ENCODE measurements at regions not wholly inside any gene's neighbourhood (a gene's known extent, or its start where the extent isn't known, plus 50 kb on each side); places are given as distances from the start of the nearest gene placed in this dataset.

GRCh38 chr15:96219681-96220080 is 110.8 kb upstream of the NR2F2 start:
- ChIA-PET POLR2A (ENCODE audit: low non-redundant PET) (no interaction called here), CTCF (no interaction called here)
- H3K4me1 ChIP-seq (ENCODE audit: insufficient read depth, low read length, poor library complexity, severe bottlenecking), result peaks cover 17% of the 10 kb centered on the region
- BruUV-seq (replicated peaks), result no TSS peak
- peaks cover 5% of the 10 kb centered on the region for H3K27me3 ChIP-seq (replicated peaks; ENCODE audit: insufficient read depth, low read depth, low read length, poor library complexity)
- TF ChIP-seq EZH2 (IDR thresholded peaks at IDR 0.05; ENCODE audit: borderline replicate concordance, low read depth, low read length, poor library complexity, severe bottlenecking), result no peak
- TF ChIP-seq, protein P1, sequence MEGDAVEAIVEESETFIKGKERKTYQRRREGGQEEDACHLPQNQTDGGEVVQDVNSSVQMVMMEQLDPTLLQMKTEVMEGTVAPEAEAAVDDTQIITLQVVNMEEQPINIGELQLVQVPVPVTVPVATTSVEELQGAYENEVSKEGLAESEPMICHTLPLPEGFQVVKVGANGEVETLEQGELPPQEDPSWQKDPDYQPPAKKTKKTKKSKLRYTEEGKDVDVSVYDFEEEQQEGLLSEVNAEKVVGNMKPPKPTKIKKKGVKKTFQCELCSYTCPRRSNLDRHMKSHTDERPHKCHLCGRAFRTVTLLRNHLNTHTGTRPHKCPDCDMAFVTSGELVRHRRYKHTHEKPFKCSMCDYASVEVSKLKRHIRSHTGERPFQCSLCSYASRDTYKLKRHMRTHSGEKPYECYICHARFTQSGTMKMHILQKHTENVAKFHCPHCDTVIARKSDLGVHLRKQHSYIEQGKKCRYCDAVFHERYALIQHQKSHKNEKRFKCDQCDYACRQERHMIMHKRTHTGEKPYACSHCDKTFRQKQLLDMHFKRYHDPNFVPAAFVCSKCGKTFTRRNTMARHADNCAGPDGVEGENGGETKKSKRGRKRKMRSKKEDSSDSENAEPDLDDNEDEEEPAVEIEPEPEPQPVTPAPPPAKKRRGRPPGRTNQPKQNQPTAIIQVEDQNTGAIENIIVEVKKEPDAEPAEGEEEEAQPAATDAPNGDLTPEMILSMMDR (conservative IDR thresholded peaks at IDR 0.05; ENCODE audit: low read depth, low read length), result no peak
- H3K36me3 ChIP-seq (ENCODE audit: insufficient read depth, low read length, poor library complexity, severe bottlenecking), result no peaks in the 10 kb centered on the region
- H3K9me3 ChIP-seq (ENCODE audit: low read depth, low read length, poor library complexity, severe bottlenecking), result no peaks in the 10 kb centered on the region
- no peak overlapping the region for H3K4me3 ChIP-seq (ENCODE audit: low read depth, low read length, poor library complexity, severe bottlenecking)
- intact Hi-C loops (cut with micrococcal nuclease; ENCODE audit: unreplicated experiment), result no loop called here
- no peak overlapping the region for H3K27ac ChIP-seq (ENCODE audit: low read depth, low read length, poor library complexity, severe bottlenecking)
- DNase-seq (ENCODE audit: low spot score), result peak; percentile 82

DNA sequence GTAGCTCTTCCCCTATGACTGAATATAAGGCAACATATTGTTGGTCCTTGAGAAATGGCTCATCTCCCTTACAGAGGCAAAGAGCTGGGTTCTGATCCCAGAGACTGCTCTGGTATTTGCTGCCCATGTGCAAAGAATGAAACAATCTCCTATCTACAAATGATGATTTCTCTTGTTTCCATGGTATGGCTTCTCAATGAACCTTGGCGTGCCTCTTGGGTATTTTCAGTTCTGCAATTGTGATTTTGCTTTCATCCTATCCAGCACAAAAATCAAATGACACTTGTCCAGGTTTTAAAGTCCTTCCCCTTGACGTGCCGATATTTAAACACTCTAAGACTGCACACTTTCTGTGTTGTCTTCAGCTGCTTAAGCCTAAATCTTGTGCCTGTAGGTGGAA is 109.8 kb upstream of the NR2F2 start:
- TF ChIP-seq EZH2 (IDR thresholded peaks at IDR 0.05; ENCODE audit: borderline replicate concordance, low read depth, low read length, poor library complexity, severe bottlenecking), result no peak
- TF ChIP-seq, protein P1 (conservative IDR thresholded peaks at IDR 0.05; ENCODE audit: low read depth, low read length), result no peak
- Histone ChIP-seq H3K4me3 (ENCODE audit: low read depth, low read length, poor library complexity, severe bottlenecking) (no peak overlapping the region), H3K27ac (ENCODE audit: low read depth, low read length, poor library complexity, severe bottlenecking) (no peak overlapping the region), H3K9me3 (ENCODE audit: low read depth, low read length, poor library complexity, severe bottlenecking) (no peaks in the 10 kb centered on the region), H3K4me1 (ENCODE audit: insufficient read depth, low read length, poor library complexity, severe bottlenecking) (peaks cover 17% of the 10 kb centered on the region), H3K27me3 (replicated peaks; ENCODE audit: insufficient read depth, low read depth, low read length, poor library complexity) (peaks cover 11% of the 10 kb centered on the region), H3K36me3 (ENCODE audit: insufficient read depth, low read length, poor library complexity, severe bottlenecking) (no peaks in the 10 kb centered on the region)
- DNase-seq (ENCODE audit: low spot score), result no peak
- BruUV-seq (replicated peaks), result no TSS peak
- CTCF ChIA-PET, result no interaction called here
- POLR2A ChIA-PET (ENCODE audit: low non-redundant PET), result no interaction called here
- intact Hi-C loops (cut with micrococcal nuclease; ENCODE audit: unreplicated experiment), result no loop called here

- POLR2A ChIA-PET (ENCODE audit: low non-redundant PET), result no interaction called here
- H3K36me3 ChIP-seq (ENCODE audit: insufficient read depth, low read length, poor library complexity, severe bottlenecking), result no peaks in the 10 kb centered on the region
- no peak overlapping the region for H3K27ac ChIP-seq (ENCODE audit: low read depth, low read length, poor library complexity, severe bottlenecking)
- CTCF ChIA-PET, result no interaction called here
- H3K9me3 ChIP-seq (ENCODE audit: low read depth, low read length, poor library complexity, severe bottlenecking), result no peaks in the 10 kb centered on the region
- H3K4me3 ChIP-seq (ENCODE audit: low read depth, low read length, poor library complexity, severe bottlenecking), result no peak overlapping the region
- BruUV-seq (replicated peaks), result no TSS peak
- DNase-seq (ENCODE audit: low spot score), result no peak
- TF ChIP-seq, protein P1 (conservative IDR thresholded peaks at IDR 0.05; ENCODE audit: low read depth, low read length), result no peak
- TF ChIP-seq EZH2 (IDR thresholded peaks at IDR 0.05; ENCODE audit: borderline replicate concordance, low read depth, low read length, poor library complexity, severe bottlenecking), result no peak
- H3K27me3 ChIP-seq (replicated peaks; ENCODE audit: insufficient read depth, low read depth, low read length, poor library complexity), result peaks cover 7% of the 10 kb centered on the region
- intact Hi-C loops (cut with micrococcal nuclease; ENCODE audit: unreplicated experiment), result no loop called here
- H3K4me1 ChIP-seq (ENCODE audit: insufficient read depth, low read length, poor library complexity, severe bottlenecking), result peaks cover 17% of the 10 kb centered on the region
Observed at GRCh38 chr15:96222981-96223380, 107.5 kb upstream of the NR2F2 start.
